ENCODE measurements at regions not wholly inside any gene's neighbourhood (a gene's known extent, or its start where the extent isn't known, plus 50 kb on each side); places are given as distances from the start of the nearest gene placed in this dataset.
A peak's percentile ranks its signal among the peaks of the same experiment; 100 is the strongest.

DNA sequence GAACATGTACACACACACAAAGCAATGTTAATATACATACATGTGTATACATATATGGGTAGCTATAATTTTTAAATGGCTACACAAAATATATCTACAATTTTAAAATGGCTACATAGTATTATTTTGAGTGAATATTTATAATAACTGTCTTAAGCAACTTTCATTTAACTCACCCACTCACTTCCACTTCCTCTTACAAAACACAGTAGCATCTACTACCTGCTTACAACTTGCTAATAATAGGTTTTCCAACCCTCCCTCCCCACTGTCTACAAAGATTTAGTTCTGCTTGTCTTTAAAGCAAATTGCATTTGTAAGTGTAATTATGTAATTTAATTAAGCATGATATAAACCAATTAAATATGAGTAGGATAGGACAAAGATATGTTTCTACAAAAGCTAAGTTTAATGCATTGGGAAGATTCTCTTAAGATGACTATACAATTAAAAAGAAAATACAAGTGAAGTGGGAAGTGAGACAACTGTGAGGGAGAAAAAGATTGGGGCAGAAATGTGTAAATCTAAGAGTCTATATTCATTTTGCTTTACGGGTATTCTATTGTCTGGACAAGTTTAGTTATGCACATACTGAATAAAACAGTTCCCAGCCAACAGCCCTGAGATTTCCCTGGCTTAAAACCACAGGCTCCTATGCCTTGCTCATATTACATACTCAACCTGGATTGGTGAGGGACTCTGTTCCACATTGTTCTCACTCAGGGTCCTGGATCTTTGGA lies 583.1 kb downstream of the EFNB2 start:
- intact Hi-C loops (cut with DNase I) = no loop called here
- no peak for ATAC-seq
- Histone ChIP-seq H3K27ac (no peak overlapping the region), H3K36me3 (no peaks in the 10 kb centered on the region), H3K9me3 (peaks cover 0 to 23% (median 0%) of the 10 kb centered on the region in 11 donors), H3K4me1 (peaks cover 0 to 7% (median 0%) of the 10 kb centered on the region in 9 donors), H3K4me3 (no peak overlapping the region), H3K27me3 (no peaks in the 10 kb centered on the region)
- 93 to 100% methylated on average over 1 of the region's 1 CpG for WGBS, 2 donors
- no peak for DNase-seq
- TF ChIP-seq, protein P1, sequence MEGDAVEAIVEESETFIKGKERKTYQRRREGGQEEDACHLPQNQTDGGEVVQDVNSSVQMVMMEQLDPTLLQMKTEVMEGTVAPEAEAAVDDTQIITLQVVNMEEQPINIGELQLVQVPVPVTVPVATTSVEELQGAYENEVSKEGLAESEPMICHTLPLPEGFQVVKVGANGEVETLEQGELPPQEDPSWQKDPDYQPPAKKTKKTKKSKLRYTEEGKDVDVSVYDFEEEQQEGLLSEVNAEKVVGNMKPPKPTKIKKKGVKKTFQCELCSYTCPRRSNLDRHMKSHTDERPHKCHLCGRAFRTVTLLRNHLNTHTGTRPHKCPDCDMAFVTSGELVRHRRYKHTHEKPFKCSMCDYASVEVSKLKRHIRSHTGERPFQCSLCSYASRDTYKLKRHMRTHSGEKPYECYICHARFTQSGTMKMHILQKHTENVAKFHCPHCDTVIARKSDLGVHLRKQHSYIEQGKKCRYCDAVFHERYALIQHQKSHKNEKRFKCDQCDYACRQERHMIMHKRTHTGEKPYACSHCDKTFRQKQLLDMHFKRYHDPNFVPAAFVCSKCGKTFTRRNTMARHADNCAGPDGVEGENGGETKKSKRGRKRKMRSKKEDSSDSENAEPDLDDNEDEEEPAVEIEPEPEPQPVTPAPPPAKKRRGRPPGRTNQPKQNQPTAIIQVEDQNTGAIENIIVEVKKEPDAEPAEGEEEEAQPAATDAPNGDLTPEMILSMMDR (IDR thresholded peaks at IDR 0.05) = no peak

DNA sequence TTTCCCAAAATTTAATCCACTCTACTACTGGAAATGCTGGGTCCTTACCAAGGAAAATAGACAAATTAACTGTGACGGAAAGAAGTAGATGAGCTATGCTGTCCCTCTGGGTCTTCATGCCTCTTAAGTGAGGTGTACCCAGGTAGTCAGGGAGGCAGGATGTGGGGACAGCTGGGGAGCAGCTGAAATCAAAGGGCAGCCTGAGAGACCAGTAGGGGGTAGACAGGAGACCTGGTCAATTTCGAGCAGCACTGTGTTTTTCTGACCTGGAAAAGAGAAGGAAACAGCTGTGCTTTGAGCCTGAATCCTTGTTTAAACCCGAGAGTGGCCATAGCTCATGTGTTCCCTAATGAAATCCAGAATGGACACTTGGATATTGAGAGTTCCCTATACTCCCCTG lies 587.3 kb downstream of the EFNB2 start:
- no peak for ATAC-seq
- H3K4me3 ChIP-seq = no peak overlapping the region
- 70 to 74% methylated on average over 3 of the region's 3 CpGs for WGBS, 2 donors
- peaks cover 0 to 6% (median 0%) of the 10 kb centered on the region in 11 donors for H3K9me3 ChIP-seq
- no peak overlapping the region for H3K27ac ChIP-seq
- intact Hi-C loops (cut with DNase I) = no loop called here
- no peaks in the 10 kb centered on the region for H3K4me1 ChIP-seq
- TF ChIP-seq, protein P1 (IDR thresholded peaks at IDR 0.05) = no peak
- H3K27me3 ChIP-seq = no peaks in the 10 kb centered on the region
- H3K36me3 ChIP-seq = no peaks in the 10 kb centered on the region
- DNase-seq = no peak

DNA sequence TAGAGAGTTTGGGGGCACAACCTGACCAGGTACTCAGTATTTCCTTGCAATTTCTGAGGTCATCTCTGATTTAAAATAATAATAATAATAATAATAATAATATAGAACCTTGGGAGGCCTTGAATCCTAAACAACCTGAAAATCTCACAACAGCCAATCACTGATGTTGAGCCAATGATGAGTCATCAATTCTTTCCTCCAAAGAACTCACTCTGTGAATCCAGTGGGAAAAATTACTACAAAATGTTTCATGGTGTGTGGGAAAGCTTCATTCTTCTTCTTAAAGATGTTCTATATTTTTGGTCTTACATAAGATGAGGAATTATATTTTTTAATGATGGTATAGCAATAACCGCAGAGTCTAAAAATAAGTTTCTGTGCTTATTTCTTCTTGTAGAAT lies 594.6 kb downstream of the EFNB2 start:
- H3K9me3 ChIP-seq = peaks cover 0 to 3% (median 0%) of the 10 kb centered on the region in 11 donors
- intact Hi-C loops (cut with DNase I) = no loop called here
- H3K27me3 ChIP-seq = no peaks in the 10 kb centered on the region
- 93 to 99% methylated on average over 1 of the region's 1 CpG for WGBS, 2 donors
- no peak overlapping the region for H3K4me3 ChIP-seq
- TF ChIP-seq, protein P1 (IDR thresholded peaks at IDR 0.05) = no peak
- no peak for ATAC-seq
- H3K36me3 ChIP-seq = no peaks in the 10 kb centered on the region
- no peak overlapping the region for H3K27ac ChIP-seq
- no peaks in the 10 kb centered on the region for H3K4me1 ChIP-seq
- no peak for DNase-seq

DNA sequence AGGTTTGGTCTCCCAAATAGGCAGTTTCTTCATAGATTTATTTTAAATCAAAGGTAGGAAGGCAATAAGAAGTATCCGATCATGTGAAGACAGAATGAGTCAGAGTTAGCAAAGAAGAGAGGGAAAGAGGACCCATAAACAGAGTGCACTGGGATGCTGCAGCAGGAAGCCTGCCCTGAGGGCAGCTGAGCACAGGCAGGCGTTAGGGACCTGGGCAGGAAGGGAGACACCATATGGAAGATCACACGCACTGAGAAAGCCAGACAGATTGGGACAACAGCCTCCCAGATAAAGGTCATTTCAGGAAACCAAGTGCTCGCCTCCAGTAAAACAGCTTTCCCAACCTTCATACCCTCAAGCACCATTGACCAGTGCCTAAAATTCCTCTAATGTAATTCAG lies 598.0 kb downstream of the EFNB2 start:
- 61 to 68% methylated on average over 4 of the region's 4 CpGs for WGBS, 2 donors
- H3K9me3 ChIP-seq = no peaks in the 10 kb centered on the region
- TF ChIP-seq, protein P1 (IDR thresholded peaks at IDR 0.05) = no peak
- H3K27ac ChIP-seq = no peak overlapping the region
- peak in 1 of 8 donors; percentile 42 for ATAC-seq
- no peak overlapping the region for H3K4me3 ChIP-seq
- intact Hi-C loops (cut with DNase I) = no loop called here
- no peak for DNase-seq
- H3K36me3 ChIP-seq = no peaks in the 10 kb centered on the region
- no peaks in the 10 kb centered on the region for H3K27me3 ChIP-seq
- no peaks in the 10 kb centered on the region for H3K4me1 ChIP-seq
